ENCODE measurements at regions not wholly inside any gene's neighbourhood (a gene's known extent, or its start where the extent isn't known, plus 50 kb on each side); places are given as distances from the start of the nearest gene placed in this dataset.

DNA sequence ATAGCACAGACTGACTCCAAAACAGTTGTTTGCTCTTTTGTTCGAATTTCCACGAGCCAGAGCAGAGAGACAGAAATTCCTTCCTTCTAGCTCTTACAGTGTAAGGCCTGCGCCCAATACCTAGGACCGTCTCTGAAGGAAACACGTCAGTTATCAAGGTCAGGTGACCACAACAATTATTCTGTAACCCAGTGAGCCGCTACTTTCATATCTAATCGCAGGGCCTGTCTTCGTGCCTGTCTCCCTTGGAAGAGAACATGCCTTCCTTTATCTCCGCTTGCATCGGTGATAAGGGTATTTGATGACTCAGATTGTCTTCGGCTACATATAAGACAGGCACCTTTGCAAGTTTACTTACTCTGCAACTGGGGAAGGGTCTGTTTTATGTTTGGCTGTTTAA is 288.0 kb downstream of the MAF start:
- TF ChIP-seq, protein P1, sequence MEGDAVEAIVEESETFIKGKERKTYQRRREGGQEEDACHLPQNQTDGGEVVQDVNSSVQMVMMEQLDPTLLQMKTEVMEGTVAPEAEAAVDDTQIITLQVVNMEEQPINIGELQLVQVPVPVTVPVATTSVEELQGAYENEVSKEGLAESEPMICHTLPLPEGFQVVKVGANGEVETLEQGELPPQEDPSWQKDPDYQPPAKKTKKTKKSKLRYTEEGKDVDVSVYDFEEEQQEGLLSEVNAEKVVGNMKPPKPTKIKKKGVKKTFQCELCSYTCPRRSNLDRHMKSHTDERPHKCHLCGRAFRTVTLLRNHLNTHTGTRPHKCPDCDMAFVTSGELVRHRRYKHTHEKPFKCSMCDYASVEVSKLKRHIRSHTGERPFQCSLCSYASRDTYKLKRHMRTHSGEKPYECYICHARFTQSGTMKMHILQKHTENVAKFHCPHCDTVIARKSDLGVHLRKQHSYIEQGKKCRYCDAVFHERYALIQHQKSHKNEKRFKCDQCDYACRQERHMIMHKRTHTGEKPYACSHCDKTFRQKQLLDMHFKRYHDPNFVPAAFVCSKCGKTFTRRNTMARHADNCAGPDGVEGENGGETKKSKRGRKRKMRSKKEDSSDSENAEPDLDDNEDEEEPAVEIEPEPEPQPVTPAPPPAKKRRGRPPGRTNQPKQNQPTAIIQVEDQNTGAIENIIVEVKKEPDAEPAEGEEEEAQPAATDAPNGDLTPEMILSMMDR (IDR thresholded peaks at IDR 0.05; ENCODE audit: poor library complexity, severe bottlenecking), result no peak
- TF ChIP-seq TAF1 (IDR thresholded peaks at IDR 0.05; ENCODE audit: low read depth), result no peak

Measured in neural cell (in vitro differentiated cells).